ENCODE measurements at regions not wholly inside any gene's neighbourhood (a gene's known extent, or its start where the extent isn't known, plus 50 kb on each side); places are given as distances from the start of the nearest gene placed in this dataset.

GRCh38 chr9:84538879-84539278 is 130.7 kb upstream of the NTRK2 start:
- in situ Hi-C loops (cut with MboI; ENCODE audit: low sequenced_read_pairs in 4 of 4) = no loop called here
- ATAC-seq (no peak), DNase-seq (no peak)
- intact Hi-C loops (cut with DNase I; ENCODE audit: low total_unique reads) = no loop called here
- no peaks in the 10 kb centered on the region for H3K9me3 ChIP-seq
- no peak overlapping the region for H3K27ac ChIP-seq
- H3K4me3 ChIP-seq = no peak overlapping the region
- H3K36me3 ChIP-seq = no peaks in the 10 kb centered on the region
- H3K4me1 ChIP-seq = no peaks in the 10 kb centered on the region
- no peaks in the 10 kb centered on the region for H3K27me3 ChIP-seq
- no peak for TF ChIP-seq POLR2A (IDR thresholded peaks at IDR 0.05)
- no peak for TF ChIP-seq CTCF (IDR thresholded peaks at IDR 0.05 in 4 of 5, conservative IDR thresholded peaks at IDR 0.05 in 1 of 5)

DNA sequence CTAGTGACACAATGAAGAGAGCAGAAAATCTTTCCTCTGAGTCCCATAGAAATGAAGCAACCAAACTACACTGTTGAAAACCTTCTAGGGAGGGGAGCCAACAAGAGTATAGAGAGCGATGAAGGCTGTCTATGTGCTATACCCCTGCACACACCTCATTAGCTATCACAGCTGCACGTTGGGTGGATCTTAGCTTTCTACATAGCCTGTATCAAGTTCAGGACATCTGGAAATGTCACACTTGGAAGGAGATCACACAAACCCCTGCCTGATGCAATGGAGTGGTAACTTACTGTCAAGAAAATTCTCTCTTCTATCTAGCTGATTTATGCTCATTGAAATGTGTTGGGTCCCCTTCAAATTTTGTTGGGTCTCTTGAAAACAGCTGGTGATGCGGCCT is 127.0 kb upstream of the NTRK2 start:
- in situ Hi-C loops (cut with MboI; ENCODE audit: low sequenced_read_pairs in 4 of 4) = no loop called here

GRCh38 chr9:84554069-84554664 is 115.4 kb upstream of the NTRK2 start:
- no peak overlapping the region for H3K27ac ChIP-seq
- intact Hi-C loops (cut with DNase I; ENCODE audit: low total_unique reads) (no loop called here), in situ Hi-C loops (cut with MboI; ENCODE audit: low sequenced_read_pairs in 4 of 4) (no loop called here)
- ATAC-seq = no peak
- no peaks in the 10 kb centered on the region for H3K27me3 ChIP-seq
- TF ChIP-seq CTCF (IDR thresholded peaks at IDR 0.05 in 4 of 5, conservative IDR thresholded peaks at IDR 0.05 in 1 of 5) (no peak), POLR2A (IDR thresholded peaks at IDR 0.05) (no peak)
- H3K9me3 ChIP-seq = no peaks in the 10 kb centered on the region
- no peaks in the 10 kb centered on the region for H3K4me1 ChIP-seq
- no peaks in the 10 kb centered on the region for H3K36me3 ChIP-seq
- no peak for DNase-seq
- no peak overlapping the region for H3K4me3 ChIP-seq

More for the DNA sequence above, 127.0 kb upstream of the NTRK2 start:
- Histone ChIP-seq H3K27ac (no peak overlapping the region), H3K4me1 (no peaks in the 10 kb centered on the region), H3K27me3 (no peaks in the 10 kb centered on the region), H3K4me3 (no peak overlapping the region), H3K9me3 (no peaks in the 10 kb centered on the region), H3K36me3 (no peaks in the 10 kb centered on the region)
- DNase-seq (no peak), ATAC-seq (no peak)
- TF ChIP-seq POLR2A (IDR thresholded peaks at IDR 0.05) (no peak), CTCF (IDR thresholded peaks at IDR 0.05 in 4 of 5, conservative IDR thresholded peaks at IDR 0.05 in 1 of 5) (no peak)
- intact Hi-C loops (cut with DNase I; ENCODE audit: low total_unique reads) = no loop called here

GRCh38 chr9:84556556-84556955 is 113.0 kb upstream of the NTRK2 start:
- Histone ChIP-seq H3K27me3 (no peaks in the 10 kb centered on the region), H3K9me3 (no peaks in the 10 kb centered on the region), H3K36me3 (no peaks in the 10 kb centered on the region), H3K4me1 (no peaks in the 10 kb centered on the region), H3K27ac (no peak overlapping the region), H3K4me3 (no peak overlapping the region)
- ATAC-seq = no peak
- intact Hi-C loops (cut with DNase I; ENCODE audit: low total_unique reads) (no loop called here), in situ Hi-C loops (cut with MboI; ENCODE audit: low sequenced_read_pairs in 4 of 4) (no loop called here)
- TF ChIP-seq CTCF (IDR thresholded peaks at IDR 0.05 in 4 of 5, conservative IDR thresholded peaks at IDR 0.05 in 1 of 5) (no peak), POLR2A (IDR thresholded peaks at IDR 0.05) (no peak)
- DNase-seq = no peak

DNA sequence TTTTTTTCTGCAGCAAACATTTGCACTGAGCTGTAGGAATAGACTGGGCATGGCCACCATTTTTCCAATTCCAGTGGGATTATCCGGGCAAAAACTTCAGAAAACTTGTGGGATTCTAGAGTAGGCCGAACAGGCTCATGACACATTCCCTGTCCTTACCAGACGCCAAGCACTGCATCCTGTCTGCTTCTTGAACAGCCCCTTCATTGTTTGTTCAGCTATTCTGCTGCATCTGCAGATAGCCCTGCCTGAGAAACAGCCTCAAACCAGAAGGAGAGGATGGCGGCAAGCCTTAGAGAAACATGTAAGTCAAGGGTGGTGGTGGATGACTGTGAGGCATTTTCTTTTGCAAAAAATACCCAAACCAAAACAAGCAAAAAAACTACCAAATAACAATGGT is 111.8 kb upstream of the NTRK2 start:
- no peak overlapping the region for H3K4me3 ChIP-seq

More for the DNA sequence above, 111.8 kb upstream of the NTRK2 start:
- DNase-seq (no peak), ATAC-seq (no peak)
- H3K36me3 ChIP-seq = no peaks in the 10 kb centered on the region
- no peak overlapping the region for H3K27ac ChIP-seq
- no peaks in the 10 kb centered on the region for H3K4me1 ChIP-seq
- in situ Hi-C loops (cut with MboI; ENCODE audit: low sequenced_read_pairs in 4 of 4) = no loop called here
- no peaks in the 10 kb centered on the region for H3K9me3 ChIP-seq
- H3K27me3 ChIP-seq = no peaks in the 10 kb centered on the region
- intact Hi-C loops (cut with DNase I; ENCODE audit: low total_unique reads) = no loop called here
- no peak for TF ChIP-seq CTCF (IDR thresholded peaks at IDR 0.05 in 4 of 5, conservative IDR thresholded peaks at IDR 0.05 in 1 of 5)
- TF ChIP-seq POLR2A (IDR thresholded peaks at IDR 0.05) = no peak
